ENCODE measurements at regions not wholly inside any gene's neighbourhood (a gene's known extent, or its start where the extent isn't known, plus 50 kb on each side); places are given as distances from the start of the nearest gene placed in this dataset.

- in situ Hi-C loops (cut with HindIII; ENCODE audit: low sequenced_read_pairs): no loop called here
These were observed 133.2 kb downstream of the TMEM17 start for GRCh38 chr2:62372824-62373223.

DNA sequence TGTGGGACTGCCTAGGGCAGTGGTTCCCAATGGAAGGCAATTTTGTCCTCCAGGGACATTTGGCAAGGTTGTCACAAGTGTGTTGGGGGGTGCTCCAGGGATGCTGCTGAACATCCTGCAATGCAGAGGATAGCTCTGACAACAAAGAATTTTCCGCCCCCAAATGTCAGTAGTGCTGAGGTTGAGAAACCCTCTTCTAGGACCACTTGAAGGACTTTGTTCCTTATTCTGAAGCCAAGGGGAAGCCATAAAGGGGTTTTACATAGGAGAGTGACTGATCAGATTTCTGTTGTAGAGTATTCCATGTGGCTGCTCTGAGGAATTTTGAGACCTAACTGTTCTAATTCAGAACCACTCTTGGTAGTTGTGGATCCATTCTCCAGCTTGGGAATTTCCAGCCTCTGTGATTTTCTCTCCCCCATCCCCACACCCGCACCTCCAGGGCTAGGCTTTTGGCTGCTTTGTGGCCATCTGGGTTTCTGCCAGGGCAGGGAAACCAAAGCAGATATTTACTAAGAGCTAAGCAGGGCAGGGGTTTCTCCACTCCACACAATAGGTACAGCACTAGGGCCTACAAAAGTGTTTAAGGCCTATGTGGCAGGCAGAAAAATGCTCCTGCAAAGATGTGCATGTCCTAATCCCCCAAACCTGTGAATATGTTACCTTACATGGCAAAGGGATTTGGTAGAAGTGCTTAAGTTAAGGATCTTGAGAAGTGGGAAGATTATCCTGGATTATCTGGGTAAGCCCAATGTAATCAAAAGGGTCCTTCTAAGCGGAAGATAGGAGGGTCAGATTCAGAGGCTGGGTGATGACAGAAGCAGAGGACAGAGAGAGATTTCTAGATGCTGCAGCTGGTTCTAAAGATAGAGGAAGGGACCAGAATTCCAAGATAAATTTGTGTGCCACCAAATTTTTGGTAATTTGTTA lies 135.4 kb downstream of the TMEM17 start:
- in situ Hi-C loops (cut with HindIII; ENCODE audit: low sequenced_read_pairs): no loop called here

DNA sequence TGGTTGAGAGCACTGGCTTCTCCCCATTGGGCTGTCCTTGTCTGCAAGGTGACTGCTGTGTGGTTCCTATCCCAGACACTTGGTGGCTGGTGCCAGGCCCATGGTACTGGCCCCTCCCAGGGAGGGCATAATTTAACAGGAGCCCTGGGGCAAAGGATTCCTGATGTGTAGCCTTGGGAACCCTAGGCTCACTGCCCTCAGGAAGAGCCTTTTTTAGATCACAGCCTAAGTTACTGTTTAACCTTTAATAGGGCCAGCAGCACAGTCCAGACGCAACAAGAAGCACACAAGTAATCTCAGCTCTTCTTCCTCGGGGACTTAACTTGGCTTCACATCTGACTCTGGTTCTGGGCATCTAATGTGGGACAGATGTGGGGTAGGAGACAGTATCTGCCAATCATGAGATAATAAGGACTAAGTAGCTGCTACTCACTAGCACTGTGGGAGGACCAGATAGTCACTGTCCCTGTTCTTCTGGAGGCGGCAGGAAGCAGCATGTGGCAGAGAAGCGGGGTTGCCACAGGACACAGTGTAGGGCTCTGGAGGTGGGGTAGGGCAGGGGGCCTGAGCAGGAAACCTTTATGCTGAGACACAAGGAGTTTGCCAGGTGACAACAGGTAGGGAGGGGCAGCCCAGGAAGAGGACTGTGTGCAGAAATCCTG lies 136.3 kb downstream of the TMEM17 start:
- in situ Hi-C loops (cut with HindIII; ENCODE audit: low sequenced_read_pairs): no loop called here

- in situ Hi-C loops (cut with HindIII; ENCODE audit: low sequenced_read_pairs): no loop called here
These were observed 141.0 kb downstream of the TMEM17 start for GRCh38 chr2:62364791-62365528.

- in situ Hi-C loops (cut with HindIII; ENCODE audit: low sequenced_read_pairs): no loop called here
These were observed 142.8 kb downstream of the TMEM17 start for GRCh38 chr2:62363166-62363565.

DNA sequence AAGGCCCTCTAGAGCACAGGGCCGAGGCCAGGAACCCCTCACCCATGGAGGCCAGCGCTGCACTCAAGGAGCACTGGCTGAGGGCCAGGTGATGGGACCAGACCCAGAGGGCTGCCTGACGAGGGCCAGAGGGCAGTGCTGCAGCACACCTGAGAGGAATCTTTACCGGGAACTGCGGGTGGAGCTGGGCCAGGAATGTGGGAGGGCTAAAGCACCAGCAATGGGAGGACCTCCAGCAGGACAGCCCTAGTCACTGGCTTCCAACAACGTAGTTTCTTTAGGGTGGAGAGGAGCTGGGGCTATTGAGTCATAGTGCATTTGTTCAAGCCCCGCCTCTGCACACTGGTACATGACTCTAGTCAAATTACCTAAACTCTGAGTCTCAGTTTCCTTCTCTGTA lies 143.4 kb downstream of the TMEM17 start:
- in situ Hi-C loops (cut with HindIII; ENCODE audit: low sequenced_read_pairs): no loop called here

DNA sequence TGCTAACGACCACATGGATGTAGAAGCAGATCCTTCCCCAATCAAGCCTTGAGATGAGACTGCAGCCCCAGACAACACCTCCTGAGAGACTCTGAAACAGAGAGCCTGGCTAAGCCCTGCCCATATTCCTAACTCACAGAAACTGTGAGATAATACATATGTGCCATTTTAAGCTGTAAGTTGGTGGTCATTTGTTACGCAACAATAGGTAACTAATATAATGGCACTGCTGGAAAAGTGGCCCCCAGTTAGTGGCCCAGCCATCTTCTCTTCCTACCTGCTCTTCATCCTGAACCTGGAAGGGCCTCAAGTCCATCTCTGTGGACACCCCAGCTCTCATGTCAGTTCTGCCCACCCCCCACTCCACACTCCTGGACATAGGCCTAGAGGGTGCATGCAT lies 144.0 kb downstream of the TMEM17 start:
- in situ Hi-C loops (cut with HindIII; ENCODE audit: low sequenced_read_pairs): no loop called here

DNA sequence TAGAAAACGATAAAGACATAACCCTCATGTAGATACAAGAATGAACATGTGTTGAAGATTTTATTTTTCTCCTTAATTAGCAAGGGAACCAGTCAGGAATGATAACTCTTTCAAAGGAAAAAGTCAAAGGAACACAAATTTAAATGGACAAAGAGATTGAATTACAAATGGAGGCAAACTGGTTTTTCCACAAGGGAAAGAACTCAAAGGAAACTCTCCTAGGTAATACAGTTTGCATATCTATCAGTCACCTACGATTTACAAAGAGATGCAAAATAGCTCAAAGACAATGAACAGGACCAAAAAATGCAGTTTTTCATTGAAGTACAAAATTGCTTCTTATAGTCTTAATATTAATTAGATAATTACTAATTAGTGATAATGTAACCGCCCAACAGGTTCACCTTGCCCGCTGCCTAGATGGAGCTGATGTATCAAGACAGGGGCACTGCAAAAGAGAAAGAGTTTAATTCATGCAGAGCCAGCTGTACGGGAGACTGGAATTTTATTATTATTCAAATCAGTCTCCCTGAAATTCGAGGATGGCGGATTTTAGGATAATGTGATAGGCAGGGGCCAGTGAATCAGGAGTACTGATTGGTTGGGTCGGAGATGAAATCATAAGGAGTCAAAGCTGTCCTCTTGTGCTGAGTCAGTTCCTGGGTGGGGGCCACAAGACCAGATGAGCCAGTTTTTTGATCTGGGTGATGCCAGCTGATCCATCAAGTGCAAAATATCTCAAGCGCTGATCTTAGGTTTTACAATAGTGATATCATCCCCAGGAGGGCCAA lies 151.0 kb downstream of the TMEM17 start:
- in situ Hi-C loops (cut with HindIII; ENCODE audit: low sequenced_read_pairs): no loop called here

- in situ Hi-C loops (cut with HindIII; ENCODE audit: low sequenced_read_pairs): no loop called here
These were observed 154.0 kb downstream of the TMEM17 start for GRCh38 chr2:62352031-62352430.

- in situ Hi-C loops (cut with HindIII; ENCODE audit: low sequenced_read_pairs): no loop called here
These were observed 153.9 kb downstream of the B3GNT2 start for GRCh38 chr2:62349788-62350187.

- in situ Hi-C loops (cut with HindIII; ENCODE audit: low sequenced_read_pairs): no loop called here
These were observed 152.8 kb downstream of the B3GNT2 start for GRCh38 chr2:62348700-62349099.

- in situ Hi-C loops (cut with HindIII; ENCODE audit: low sequenced_read_pairs): no loop called here
These were observed 151.8 kb downstream of the B3GNT2 start for GRCh38 chr2:62347563-62348270.

GRCh38 chr2:62344472-62344871 lies 148.6 kb downstream of the B3GNT2 start:
- in situ Hi-C loops (cut with HindIII; ENCODE audit: low sequenced_read_pairs): no loop called here

GRCh38 chr2:62343636-62344337 lies 147.9 kb downstream of the B3GNT2 start:
- in situ Hi-C loops (cut with HindIII; ENCODE audit: low sequenced_read_pairs): no loop called here

GRCh38 chr2:62343206-62343605 lies 147.3 kb downstream of the B3GNT2 start:
- in situ Hi-C loops (cut with HindIII; ENCODE audit: low sequenced_read_pairs): no loop called here

GRCh38 chr2:62340994-62341484 lies 145.1 kb downstream of the B3GNT2 start:
- in situ Hi-C loops (cut with HindIII; ENCODE audit: low sequenced_read_pairs): no loop called here

DNA sequence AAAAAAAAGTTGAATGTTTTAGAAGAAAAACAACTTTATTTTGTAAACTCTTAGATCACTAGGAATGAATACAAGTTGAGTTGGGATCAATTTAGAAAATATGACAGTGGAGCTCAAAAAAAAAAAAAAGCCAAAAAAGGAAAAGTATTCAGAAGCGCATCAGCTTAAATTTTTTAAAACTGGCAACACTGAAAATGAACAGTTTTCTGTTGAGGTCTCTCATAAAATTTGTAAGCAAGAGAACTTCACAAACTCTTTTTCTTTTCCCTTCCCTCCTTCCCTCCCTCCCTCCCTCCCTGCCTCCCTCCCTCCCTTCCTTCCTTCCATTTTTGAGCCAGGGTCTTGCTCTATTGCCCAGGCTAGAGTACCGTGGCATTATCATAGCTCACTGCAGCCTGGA lies 143.9 kb downstream of the B3GNT2 start:
- in situ Hi-C loops (cut with HindIII; ENCODE audit: low sequenced_read_pairs): no loop called here

GRCh38 chr2:62339413-62339812 lies 143.5 kb downstream of the B3GNT2 start:
- in situ Hi-C loops (cut with HindIII; ENCODE audit: low sequenced_read_pairs): no loop called here

DNA sequence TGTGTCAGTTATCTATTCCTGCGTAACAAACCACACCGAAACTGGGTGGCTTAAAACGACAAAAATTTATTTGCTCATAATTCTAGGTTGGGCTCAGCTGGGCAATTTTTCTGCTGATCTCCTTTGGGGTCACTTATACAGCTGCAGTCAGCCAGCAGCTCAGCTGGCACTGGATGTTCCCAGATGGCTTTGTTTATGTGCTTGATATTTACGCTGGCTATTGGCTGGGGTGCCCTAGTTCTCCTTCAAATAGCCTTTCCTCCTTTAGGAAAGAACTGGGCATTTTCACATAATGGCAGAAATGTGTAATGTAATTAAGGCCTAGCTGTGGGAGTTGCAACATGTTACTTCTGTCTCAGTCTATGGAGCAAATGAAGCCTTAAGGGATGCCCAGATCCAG lies 142.2 kb downstream of the B3GNT2 start:
- in situ Hi-C loops (cut with HindIII; ENCODE audit: low sequenced_read_pairs): no loop called here
